Suprapubic skin (tissue), 4 donors: ENCODE measurements at regions not wholly inside any gene's neighbourhood (a gene's known extent, or its start where the extent isn't known, plus 50 kb on each side); places are given as distances from the start of the nearest gene placed in this dataset.

Source experiments
- DNase-seq, 2 donors: peaks; one replicate each; pipeline ENCODE4 v3.0.0-alpha.2; 2019; ENCODE audit warnings: low spot score in 2 of 2
- H3K27ac ChIP-seq: fragments of 200-600 bp; sonication (generic); one replicate; pipeline ENCODE4 v1.5.1; 2019
- H3K27me3 ChIP-seq: fragments of 200-600 bp; sonication (generic); one replicate; pipeline ENCODE4 v1.5.1; 2019
- H3K36me3 ChIP-seq: fragments of 200-600 bp; sonication (generic); one replicate; pipeline ENCODE4 v1.5.1; 2019
- H3K4me1 ChIP-seq: fragments of 200-600 bp; sonication (generic); one replicate; pipeline ENCODE4 v1.5.1; 2019
- H3K4me3 ChIP-seq: fragments of 200-600 bp; sonication (generic); one replicate; pipeline ENCODE4 v1.5.1; 2019; ENCODE audit warnings: mild to moderate bottlenecking
- H3K9me3 ChIP-seq: fragments of 200-600 bp; sonication (generic); one replicate; pipeline ENCODE4 v1.5.1; 2019
- CTCF ChIP-seq, 2 donors: fragments of 200-600 bp in 1 of 2; fragments of 450-650 bp in 1 of 2; sonication (generic) in 1 of 2; IDR thresholded peaks; one replicate each; pipeline ENCODE4 v1.5.1; 2016 to 2019; ENCODE audit warnings: antibody characterized with exemption in 2 of 2, mild to moderate bottlenecking in 1 of 2, moderate library complexity in 1 of 2
- EP300 ChIP-seq: sonication (generic); formaldehyde crosslinking; IDR thresholded peaks from one replicate; pipeline ENCODE4 v1.6.1; 2017; ENCODE audit warnings: antibody characterized with exemption
- POLR2A ChIP-seq, 2 donors: fragments of 450-650 bp; IDR thresholded peaks; one replicate each; pipeline ENCODE4 v1.6.1; 2017; ENCODE audit warnings: antibody characterized with exemption in 2 of 2, mild to moderate bottlenecking in 2 of 2, moderate library complexity in 2 of 2
- POLR2AphosphoS5 ChIP-seq, 3 donors: sonication (generic); formaldehyde crosslinking; IDR thresholded peaks; one replicate each; pipeline ENCODE4 v1.6.1; 2017; ENCODE audit warnings: antibody characterized with exemption in 3 of 3
- WGBS: methylation state at CpG from one replicate; pipeline ENCODE4 v1.1.5; 2018; 5-methylcytosine and 5-hydroxymethylcytosine counted together

DNA sequence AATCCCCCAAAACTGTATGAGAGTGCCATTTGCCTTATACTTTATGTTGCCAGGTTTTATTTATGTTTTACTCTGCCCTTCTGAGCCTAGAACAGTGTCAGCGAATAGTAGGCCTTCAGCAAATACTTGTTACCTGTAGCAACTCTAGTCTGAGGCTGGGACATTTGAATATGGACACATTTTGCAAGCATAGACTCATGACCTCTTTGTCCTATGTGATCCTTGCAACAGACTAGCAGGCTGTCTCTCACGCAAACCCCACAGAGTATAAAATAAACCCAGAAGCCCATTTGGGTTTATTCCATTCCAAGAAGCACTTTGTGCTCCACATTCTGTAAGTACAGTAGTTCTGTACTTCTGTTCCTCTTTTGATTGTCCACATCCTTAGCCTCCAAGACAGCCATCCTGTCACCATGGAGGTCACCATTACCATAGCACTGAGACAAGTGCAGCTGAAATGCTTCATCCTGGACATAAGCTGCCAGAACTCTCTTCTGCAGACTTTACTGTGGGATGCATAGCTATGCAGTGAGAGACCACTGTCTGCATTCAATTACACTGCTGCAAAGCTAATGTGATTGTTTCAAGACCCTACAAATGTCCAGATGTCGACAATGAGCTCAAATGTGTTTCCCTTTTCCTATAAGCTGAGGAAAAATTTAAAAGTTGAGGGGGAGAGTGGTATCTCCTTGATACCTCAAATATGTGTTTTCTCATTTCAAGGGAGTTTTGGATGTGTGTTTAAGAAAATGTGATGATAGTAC, 425.7 kb downstream of the PID1 start:
- no peak for DNase-seq
- Histone ChIP-seq H3K27me3 (no peaks in the 10 kb centered on the region), H3K4me1 (no peaks in the 10 kb centered on the region), H3K36me3 (no peaks in the 10 kb centered on the region), H3K9me3 (no peaks in the 10 kb centered on the region), H3K4me3 (no peak overlapping the region), H3K27ac (no peak overlapping the region)
- TF ChIP-seq POLR2A (IDR thresholded peaks at IDR 0.05): no peak
- no peak for TF ChIP-seq POLR2AphosphoS5 (IDR thresholded peaks at IDR 0.05)
- TF ChIP-seq EP300: no peak
- TF ChIP-seq CTCF (IDR thresholded peaks at IDR 0.05): no peak
- 72% methylated on average over 3 of the region's 3 CpGs for WGBS

DNA sequence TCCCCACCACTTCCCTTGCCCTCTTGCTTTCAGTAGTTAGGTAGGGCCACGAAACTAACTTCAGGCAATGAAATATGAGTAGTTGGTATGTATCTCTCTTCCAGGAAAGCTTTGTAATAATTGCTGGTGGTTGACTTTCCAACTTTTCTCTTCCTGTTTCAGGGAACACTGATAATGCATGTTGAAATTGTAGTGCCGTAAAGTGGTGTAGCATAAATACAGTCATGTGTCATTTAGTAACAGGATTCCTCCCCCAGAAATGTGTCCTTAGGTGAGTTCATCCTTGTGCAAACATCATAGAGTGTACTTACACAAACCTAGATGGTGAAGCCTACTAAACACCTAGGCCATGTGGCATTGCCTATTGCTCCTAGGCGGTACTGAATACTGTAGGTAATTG, 429.2 kb downstream of the PID1 start:
- Histone ChIP-seq H3K27ac (no peak overlapping the region), H3K36me3 (no peaks in the 10 kb centered on the region), H3K27me3 (no peaks in the 10 kb centered on the region), H3K4me3 (no peak overlapping the region), H3K9me3 (no peaks in the 10 kb centered on the region), H3K4me1 (no peaks in the 10 kb centered on the region)
- no peak for TF ChIP-seq POLR2A (IDR thresholded peaks at IDR 0.05)
- no peak for TF ChIP-seq CTCF (IDR thresholded peaks at IDR 0.05)
- TF ChIP-seq POLR2AphosphoS5 (IDR thresholded peaks at IDR 0.05): no peak
- no peak for TF ChIP-seq EP300
- DNase-seq: no peak
- WGBS: 69% methylated on average over 3 of the region's 3 CpGs

GRCh38 chr2:228841475-228841874, 429.6 kb downstream of the PID1 start:
- TF ChIP-seq POLR2AphosphoS5 (IDR thresholded peaks at IDR 0.05): no peak
- no peak for TF ChIP-seq EP300
- TF ChIP-seq CTCF (IDR thresholded peaks at IDR 0.05): no peak
- TF ChIP-seq POLR2A (IDR thresholded peaks at IDR 0.05): no peak
- Histone ChIP-seq H3K36me3 (no peaks in the 10 kb centered on the region), H3K27me3 (no peaks in the 10 kb centered on the region), H3K4me1 (no peaks in the 10 kb centered on the region), H3K4me3 (no peak overlapping the region), H3K27ac (peak overlapping the region; percentile 7), H3K9me3 (no peaks in the 10 kb centered on the region)
- WGBS: 58% methylated on average over 5 of the region's 5 CpGs
- DNase-seq: no peak

DNA sequence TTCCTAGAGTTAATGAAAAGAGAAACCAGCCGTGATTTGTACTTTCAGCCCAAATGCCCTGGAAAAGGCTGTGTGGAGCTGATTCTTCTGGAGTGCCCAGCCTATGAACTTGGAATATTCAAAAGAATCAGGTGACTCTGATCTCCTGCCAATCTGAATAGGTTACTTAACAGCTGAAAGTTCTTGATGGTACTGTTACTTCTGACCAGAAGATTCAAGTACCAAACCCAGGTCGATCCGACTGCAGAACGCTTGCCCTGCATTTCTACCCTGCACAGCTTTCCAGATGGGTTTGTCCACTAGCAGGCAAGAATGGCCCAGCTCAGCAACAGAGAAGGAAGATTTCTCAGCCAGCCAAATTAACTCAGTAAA, 430.4 kb downstream of the PID1 start:
- peak overlapping the region; percentile 7 for H3K27ac ChIP-seq
- 89% methylated on average over 4 of the region's 4 CpGs for WGBS
- no peaks in the 10 kb centered on the region for H3K9me3 ChIP-seq
- H3K27me3 ChIP-seq: no peaks in the 10 kb centered on the region
- no peak for TF ChIP-seq POLR2A (IDR thresholded peaks at IDR 0.05)
- no peak for TF ChIP-seq POLR2AphosphoS5 (IDR thresholded peaks at IDR 0.05)
- TF ChIP-seq EP300: no peak
- TF ChIP-seq CTCF (IDR thresholded peaks at IDR 0.05): no peak
- no peak overlapping the region for H3K4me3 ChIP-seq
- H3K4me1 ChIP-seq: no peaks in the 10 kb centered on the region
- no peaks in the 10 kb centered on the region for H3K36me3 ChIP-seq
- no peak for DNase-seq

DNA sequence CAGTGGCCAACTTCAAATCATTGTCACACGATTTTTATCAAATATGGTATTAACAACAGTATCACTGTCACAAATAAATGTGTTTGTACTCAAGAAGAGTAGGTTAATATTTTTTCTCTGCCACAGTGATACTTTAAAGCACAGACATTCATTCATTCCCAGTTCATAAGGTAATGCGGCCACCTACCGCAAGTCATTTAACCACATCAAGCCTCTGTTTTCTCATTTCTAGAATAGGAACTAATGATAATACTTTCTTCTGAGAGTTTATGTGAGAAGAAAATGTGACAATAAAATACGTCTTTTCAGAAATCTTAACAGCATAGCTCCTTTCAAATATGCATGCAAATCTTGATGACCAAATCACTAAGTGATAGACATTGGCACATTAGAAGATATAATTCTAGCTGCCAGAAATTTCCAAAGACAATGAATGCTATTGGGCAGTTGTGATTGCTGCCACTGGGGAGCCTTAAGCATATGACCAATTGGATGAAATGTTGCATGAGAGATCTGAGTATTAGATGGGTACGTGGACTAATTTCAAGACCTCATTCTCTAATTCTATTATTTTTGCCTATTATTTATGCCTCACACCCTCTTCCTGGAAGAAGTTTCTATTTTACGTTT, 430.9 kb downstream of the PID1 start:
- WGBS: 85% methylated on average over 6 of the region's 6 CpGs
- no peaks in the 10 kb centered on the region for H3K36me3 ChIP-seq
- H3K4me1 ChIP-seq: no peaks in the 10 kb centered on the region
- H3K27ac ChIP-seq: no peak overlapping the region
- no peak for DNase-seq
- no peak for TF ChIP-seq POLR2AphosphoS5 (IDR thresholded peaks at IDR 0.05)
- no peak for TF ChIP-seq CTCF (IDR thresholded peaks at IDR 0.05)
- TF ChIP-seq POLR2A (IDR thresholded peaks at IDR 0.05): no peak
- TF ChIP-seq EP300: no peak
- no peak overlapping the region for H3K4me3 ChIP-seq
- H3K9me3 ChIP-seq: no peaks in the 10 kb centered on the region
- H3K27me3 ChIP-seq: no peaks in the 10 kb centered on the region
